Nephron progenitor cell (in vitro differentiated cells): ENCODE measurements at regions not wholly inside any gene's neighbourhood (a gene's known extent, or its start where the extent isn't known, plus 50 kb on each side); places are given as distances from the start of the nearest gene placed in this dataset.

Source experiments
- DNase-seq: peaks from one replicate; pipeline ENCODE4 v3.0.0; 2021
- H3K27ac Mint-ChIP-seq: 2 replicates; pipeline ENCODE4 v1.8.0; 2021; ENCODE audit warnings: mild to moderate bottlenecking, moderate library complexity, mixed read lengths
- H3K27me3 Mint-ChIP-seq: 2 replicates; pipeline ENCODE4 v1.8.0; 2021; ENCODE audit warnings: mild to moderate bottlenecking, low read depth, mixed read lengths; ENCODE audit not compliant: poor library complexity
- H3K36me3 Mint-ChIP-seq: 2 replicates; pipeline ENCODE4 v1.8.0; 2021; ENCODE audit warnings: low read depth, mixed read lengths
- H3K4me1 Mint-ChIP-seq: 2 replicates; pipeline ENCODE4 v1.8.0; 2021; ENCODE audit warnings: mixed read lengths
- H3K4me3 Mint-ChIP-seq: 2 replicates; pipeline ENCODE4 v1.8.0; 2021; ENCODE audit warnings: mild to moderate bottlenecking, moderate library complexity, mixed read lengths
- H3K9me3 Mint-ChIP-seq: 2 replicates; pipeline ENCODE4 v1.8.0; 2021; ENCODE audit warnings: mild to moderate bottlenecking, moderate library complexity, mixed read lengths
- TF ChIP-seq, protein P1 (sequence below): fragments of 200-600 bp; sonication (generic); IDR thresholded peaks from 2 replicates; pipeline ENCODE4 v1.5.0; 2021; ENCODE audit warnings: antibody characterized with exemption

DNA sequence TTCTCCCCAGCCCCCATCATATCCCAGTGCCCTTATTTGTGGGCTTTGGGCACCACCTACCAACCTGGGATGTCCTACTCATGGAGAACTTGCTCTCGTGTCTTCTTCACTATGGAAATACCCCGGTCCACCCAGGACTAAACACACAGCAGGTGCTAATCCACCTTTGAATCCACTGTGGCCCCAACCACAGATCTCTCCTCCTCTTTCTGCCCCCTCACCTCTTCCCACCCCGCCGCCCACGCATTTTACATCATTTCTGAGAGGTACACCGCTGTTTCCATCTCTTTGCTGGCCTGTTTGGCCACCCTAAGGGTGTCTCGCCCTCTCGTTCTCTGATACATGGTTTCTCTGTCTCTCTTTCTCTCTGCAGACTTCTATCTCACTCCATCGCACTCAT lies 82.5 kb upstream of the CTNNBL1 start:
- Mint-ChIP-seq H3K36me3 (no peaks in the 10 kb centered on the region), H3K4me1 (no peaks in the 10 kb centered on the region), H3K27me3 (peaks cover 11% of the 10 kb centered on the region), H3K27ac (no peak overlapping the region), H3K9me3 (no peaks in the 10 kb centered on the region), H3K4me3 (no peak overlapping the region)
- TF ChIP-seq, protein P1, sequence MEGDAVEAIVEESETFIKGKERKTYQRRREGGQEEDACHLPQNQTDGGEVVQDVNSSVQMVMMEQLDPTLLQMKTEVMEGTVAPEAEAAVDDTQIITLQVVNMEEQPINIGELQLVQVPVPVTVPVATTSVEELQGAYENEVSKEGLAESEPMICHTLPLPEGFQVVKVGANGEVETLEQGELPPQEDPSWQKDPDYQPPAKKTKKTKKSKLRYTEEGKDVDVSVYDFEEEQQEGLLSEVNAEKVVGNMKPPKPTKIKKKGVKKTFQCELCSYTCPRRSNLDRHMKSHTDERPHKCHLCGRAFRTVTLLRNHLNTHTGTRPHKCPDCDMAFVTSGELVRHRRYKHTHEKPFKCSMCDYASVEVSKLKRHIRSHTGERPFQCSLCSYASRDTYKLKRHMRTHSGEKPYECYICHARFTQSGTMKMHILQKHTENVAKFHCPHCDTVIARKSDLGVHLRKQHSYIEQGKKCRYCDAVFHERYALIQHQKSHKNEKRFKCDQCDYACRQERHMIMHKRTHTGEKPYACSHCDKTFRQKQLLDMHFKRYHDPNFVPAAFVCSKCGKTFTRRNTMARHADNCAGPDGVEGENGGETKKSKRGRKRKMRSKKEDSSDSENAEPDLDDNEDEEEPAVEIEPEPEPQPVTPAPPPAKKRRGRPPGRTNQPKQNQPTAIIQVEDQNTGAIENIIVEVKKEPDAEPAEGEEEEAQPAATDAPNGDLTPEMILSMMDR, result no peak
- no peak for DNase-seq

DNA sequence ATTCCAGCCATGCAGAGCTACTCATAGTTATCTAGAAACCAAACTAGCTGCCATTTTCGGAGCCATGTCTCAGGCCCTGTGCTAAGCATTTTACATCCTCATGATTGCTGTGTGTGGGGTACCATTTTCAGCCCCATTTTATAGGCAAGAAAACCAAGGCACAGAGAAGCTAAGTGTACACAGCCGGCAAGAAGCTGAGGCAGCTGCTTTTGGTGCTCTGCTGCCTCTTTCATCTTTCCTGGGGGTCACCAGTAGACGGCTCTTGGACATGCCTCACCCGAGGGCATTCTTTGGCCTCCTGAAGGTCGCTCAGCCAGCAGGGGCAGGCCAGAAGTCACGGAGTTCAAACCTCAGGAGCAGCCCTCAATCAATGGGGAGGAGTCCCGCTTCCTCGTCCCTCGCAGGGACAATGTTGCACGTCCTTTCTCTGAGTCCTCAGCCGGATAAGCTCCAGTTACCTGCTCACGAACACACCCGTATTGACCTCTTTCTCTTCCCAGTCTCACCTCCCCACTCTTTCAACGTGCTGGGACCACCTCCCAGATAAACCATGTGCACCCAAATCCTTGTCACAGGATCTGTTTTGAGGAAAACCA lies 82.6 kb upstream of the BLCAP start:
- Mint-ChIP-seq H3K27ac (no peak overlapping the region), H3K36me3 (no peaks in the 10 kb centered on the region), H3K4me3 (no peak overlapping the region), H3K27me3 (peaks cover 17% of the 10 kb centered on the region), H3K4me1 (no peaks in the 10 kb centered on the region), H3K9me3 (no peaks in the 10 kb centered on the region)
- TF ChIP-seq, protein P1, result no peak
- no peak for DNase-seq

DNA sequence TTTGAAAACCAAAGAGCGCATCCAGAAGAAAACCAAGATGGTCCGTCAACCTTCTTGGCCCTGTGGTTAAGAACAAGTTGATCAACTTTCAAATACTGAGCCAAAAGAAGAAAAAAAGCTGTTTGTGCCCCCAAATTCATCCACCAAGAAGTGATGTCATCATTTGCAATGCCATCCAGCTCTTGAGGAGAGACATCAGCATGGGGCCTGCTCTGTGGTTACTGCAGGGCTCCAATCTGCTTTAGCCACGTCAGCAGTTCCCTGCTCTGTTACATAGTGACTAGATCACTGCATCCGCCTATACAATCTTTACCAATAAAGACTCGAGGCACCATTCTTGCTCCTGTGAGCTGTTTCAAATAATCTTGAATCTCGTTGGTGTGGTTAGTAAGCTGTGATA lies 75.0 kb upstream of the BLCAP start:
- DNase-seq, result no peak
- Mint-ChIP-seq H3K4me3 (no peak overlapping the region), H3K9me3 (no peaks in the 10 kb centered on the region), H3K36me3 (no peaks in the 10 kb centered on the region), H3K27ac (no peak overlapping the region), H3K27me3 (peaks cover 54% of the 10 kb centered on the region), H3K4me1 (peaks cover 18% of the 10 kb centered on the region)
- TF ChIP-seq, protein P1, result no peak

- Mint-ChIP-seq H3K27me3 (peaks cover 49% of the 10 kb centered on the region), H3K27ac (no peak overlapping the region), H3K4me3 (no peak overlapping the region)
These were observed 72.8 kb upstream of the BLCAP start for GRCh38 chr20:37600486-37600885.

GRCh38 chr20:37598575-37599342 lies 71.1 kb upstream of the BLCAP start:
- DNase-seq, result no peak
- Mint-ChIP-seq H3K4me3 (peak overlapping the region; percentile 39), H3K27me3 (peaks cover 33% of the 10 kb centered on the region), H3K4me1 (peaks cover 32% of the 10 kb centered on the region), H3K9me3 (no peaks in the 10 kb centered on the region), H3K36me3 (no peaks in the 10 kb centered on the region), H3K27ac (peak overlapping the region; percentile 49)
- TF ChIP-seq, protein P1, result no peak

More at GRCh38 chr20:37600486-37600885, 72.8 kb upstream of the BLCAP start:
- DNase-seq, result no peak
- TF ChIP-seq, protein P1, result no peak
- Mint-ChIP-seq H3K9me3 (no peaks in the 10 kb centered on the region), H3K36me3 (no peaks in the 10 kb centered on the region), H3K4me1 (peaks cover 32% of the 10 kb centered on the region)
